COLO668 (cell line): ENCODE measurements at regions not wholly inside any gene's neighbourhood (a gene's known extent, or its start where the extent isn't known, plus 50 kb on each side); places are given as distances from the start of the nearest gene placed in this dataset.

Source experiments
- DNase-seq: peaks from one replicate; lab custom pipeline; 2025; ENCODE audit not compliant: unreplicated experiment; lab: John Stamatoyannopoulos, UW

DNA sequence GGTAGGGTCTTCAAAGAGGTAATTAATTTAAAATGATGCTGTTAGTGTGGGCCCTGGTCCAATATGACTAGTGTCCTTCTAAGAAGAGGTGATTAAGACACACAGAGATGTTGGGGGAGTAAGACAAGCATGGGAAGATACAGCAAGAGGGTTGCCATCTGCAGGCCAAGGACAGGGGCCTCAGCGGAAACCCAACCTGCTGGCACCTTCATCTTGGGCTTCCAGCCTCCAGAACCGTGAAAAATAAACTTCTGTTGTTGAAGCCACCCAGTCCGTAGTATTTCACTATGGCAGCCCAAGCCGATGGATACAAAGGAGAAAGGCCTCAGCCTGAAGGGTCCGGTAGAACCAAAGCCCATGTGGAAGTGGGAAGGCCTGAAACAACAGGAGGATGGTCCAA is 161.7 kb upstream of the UBE2E1 start:
- DNase-seq, result no peak

GRCh38 chr3:23644676-23645075 is 161.1 kb upstream of the UBE2E1 start:
- no peak for DNase-seq

DNA sequence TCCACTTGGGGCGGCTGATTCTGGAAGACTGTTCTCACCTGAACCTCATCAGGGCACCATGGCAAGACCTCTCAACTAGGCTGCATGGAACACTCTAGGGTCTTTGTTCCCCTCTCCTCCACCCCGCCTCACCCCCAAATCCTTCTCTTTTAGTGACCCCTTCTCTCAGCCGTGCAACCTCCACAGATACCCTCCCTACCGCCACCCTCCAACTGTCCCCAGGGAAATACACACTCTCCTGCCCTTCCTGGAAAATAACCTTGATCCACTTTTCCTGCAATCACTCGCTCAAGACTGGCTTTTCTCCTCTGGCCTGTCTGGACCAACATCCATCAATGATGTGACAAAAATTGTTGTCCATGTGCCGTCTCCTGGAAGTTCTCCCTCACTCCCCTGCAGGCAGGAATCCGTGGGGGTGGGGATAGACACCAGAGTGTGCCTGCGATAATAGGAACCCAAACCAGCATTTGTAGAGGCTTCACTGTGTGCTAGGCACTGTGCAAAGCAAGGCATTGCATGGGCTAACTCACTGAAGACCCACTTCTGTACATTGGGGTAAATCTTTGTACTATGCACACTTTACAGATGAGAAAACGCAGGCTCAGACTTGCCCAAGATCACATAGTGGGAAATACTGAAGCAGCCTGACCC is 160.1 kb upstream of the UBE2E1 start:
- no peak for DNase-seq

- no peak for DNase-seq
These were observed 159.4 kb upstream of the UBE2E1 start for GRCh38 chr3:23646184-23646920.

DNA sequence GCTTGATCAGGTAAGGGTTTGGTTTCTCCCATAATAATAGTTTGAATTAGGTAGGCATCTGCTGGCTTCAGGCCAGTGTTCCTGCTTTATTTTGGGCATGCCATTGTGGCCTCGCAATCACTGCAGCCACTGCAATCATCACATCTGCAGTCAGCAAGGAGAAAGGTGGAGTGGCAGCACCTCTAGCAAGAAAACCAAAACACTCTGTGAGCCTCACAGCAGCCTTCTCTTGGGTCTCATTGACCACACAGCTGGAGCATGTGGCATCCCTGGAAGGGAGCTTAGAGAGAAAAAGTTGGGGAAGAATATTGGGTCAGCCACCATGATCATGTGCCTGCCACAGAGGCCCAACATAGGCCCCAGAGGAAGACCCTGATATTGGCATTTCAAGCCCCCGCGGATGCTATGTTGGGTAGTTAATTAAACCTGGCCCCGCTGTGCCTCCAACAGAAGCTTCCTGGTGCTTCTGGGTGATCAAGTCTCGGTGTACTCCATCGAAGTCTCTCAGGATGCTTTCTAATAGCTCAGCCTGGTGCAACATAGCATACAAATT is 158.0 kb upstream of the UBE2E1 start:
- DNase-seq, result no peak

DNA sequence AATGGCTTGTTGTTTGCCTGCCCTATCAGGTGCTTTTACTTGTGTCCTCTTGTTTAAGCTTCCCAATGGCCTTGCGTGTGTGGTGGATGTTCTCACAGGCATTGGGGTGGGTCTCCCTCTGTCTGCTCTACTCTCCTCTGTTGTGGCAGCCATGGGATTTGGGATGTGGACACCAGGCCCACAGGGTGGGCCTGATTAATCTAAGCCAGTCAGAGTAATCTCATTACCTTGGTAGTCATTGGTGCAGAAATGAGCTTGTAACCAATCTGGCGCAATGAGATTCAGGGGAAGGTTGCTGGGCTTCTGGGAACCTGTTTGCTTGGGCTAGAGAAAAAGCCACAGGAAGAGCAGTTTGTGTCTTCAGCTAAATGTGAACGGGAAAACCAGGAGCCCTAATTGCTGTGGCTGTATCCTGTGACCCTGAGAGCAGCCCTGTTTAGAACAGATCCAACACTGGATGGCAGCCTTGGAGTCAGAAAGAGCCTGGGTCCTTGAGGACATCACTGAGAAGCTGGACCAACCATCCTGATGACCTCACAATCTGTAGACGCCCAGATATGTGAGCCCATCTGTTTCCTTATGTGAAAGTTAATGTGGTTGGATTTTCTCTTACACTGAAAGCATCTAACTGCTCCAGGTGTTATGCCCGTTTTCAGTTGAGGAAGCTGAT is 157.3 kb upstream of the UBE2E1 start:
- no peak for DNase-seq

- no peak for DNase-seq
These were observed 156.8 kb upstream of the UBE2E1 start for GRCh38 chr3:23648996-23649395.

DNA sequence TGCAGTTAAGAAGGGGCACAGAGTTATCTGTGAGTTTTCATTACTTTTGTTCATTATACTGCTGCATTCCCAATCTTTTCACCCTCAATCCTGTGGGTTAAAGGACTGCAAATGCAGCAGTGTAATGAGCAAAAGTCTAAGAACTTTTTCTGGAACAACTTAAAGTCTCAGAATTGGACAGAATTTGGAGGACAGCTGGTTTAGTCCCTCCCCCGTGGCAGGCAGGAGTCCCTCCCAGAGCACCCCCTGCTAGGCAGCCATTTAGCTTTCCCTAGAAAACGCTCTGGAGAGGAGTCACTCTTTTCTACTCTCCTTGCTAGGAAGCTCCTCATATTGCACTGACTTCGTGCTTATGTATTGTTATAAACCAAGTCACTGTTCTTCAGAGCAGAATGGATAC is 156.3 kb upstream of the UBE2E1 start:
- DNase-seq, result no peak

- DNase-seq, result no peak
These were observed 155.2 kb upstream of the UBE2E1 start for GRCh38 chr3:23650371-23651140.

GRCh38 chr3:23653647-23654525 is 151.9 kb upstream of the UBE2E1 start:
- DNase-seq, result no peak

DNA sequence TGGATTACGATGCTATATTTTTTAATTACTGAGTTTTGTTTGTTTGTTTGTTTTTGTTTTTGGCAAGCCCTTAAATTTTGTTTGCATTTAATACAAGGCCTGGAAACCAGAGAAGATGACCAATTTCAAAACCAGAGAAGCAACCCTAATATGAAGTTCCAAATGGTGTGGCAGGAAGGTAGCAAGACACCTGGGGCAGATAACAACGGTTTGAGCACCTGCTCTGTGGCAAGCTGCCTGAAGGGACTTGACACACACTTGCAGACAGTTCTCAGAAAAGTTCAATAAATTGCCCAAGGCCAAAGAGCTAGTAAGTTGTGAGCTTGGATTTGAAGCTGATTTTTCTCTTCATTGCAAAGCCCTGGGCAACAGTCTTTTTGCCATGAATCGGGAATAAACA is 151.2 kb upstream of the UBE2E1 start:
- DNase-seq, result no peak

GRCh38 chr3:23655749-23656148 is 150.0 kb upstream of the UBE2E1 start:
- DNase-seq, result no peak

DNA sequence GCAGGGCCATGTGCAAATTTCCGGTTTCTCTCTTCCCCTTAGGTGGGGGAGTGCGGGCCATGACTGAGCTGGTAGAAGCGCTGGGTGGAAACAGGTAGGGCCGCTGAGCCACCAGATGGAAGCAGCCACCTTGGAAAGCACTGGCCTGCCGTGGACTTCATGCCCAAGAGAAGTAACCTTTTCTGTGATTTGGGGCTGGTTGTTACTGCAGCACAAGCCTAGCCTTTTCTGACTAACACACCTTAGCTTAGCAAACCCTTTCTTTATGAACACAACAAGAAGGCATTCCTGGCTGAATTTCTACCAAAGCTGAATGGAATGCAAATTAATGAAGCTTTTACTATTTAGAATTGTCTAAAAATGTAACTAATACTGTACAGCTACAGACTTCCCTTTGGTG is 149.6 kb upstream of the UBE2E1 start:
- DNase-seq, result no peak

DNA sequence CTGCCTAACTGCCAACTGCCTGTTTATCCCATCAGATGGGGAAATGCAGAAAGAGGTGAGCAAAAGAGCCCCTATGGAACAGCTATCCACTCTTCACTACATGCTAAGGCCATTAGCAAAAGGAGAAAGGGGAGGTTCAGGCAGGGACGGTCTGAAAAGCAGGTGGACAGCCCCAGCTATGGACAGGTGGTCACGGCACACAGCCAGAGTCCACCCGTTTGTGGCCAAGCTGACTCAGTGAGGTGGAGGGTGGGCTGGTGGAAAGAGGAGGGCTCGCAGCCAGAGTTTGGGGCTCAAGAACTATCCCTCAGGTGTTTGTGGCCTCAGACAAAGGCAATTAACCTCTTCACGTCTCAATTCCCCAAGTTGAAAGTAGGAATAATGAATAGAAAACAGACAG is 148.9 kb upstream of the UBE2E1 start:
- no peak for DNase-seq

GRCh38 chr3:23657647-23658046 is 148.1 kb upstream of the UBE2E1 start:
- DNase-seq, result no peak

- DNase-seq, result no peak
These were observed 146.5 kb upstream of the UBE2E1 start for GRCh38 chr3:23659274-23659673.

DNA sequence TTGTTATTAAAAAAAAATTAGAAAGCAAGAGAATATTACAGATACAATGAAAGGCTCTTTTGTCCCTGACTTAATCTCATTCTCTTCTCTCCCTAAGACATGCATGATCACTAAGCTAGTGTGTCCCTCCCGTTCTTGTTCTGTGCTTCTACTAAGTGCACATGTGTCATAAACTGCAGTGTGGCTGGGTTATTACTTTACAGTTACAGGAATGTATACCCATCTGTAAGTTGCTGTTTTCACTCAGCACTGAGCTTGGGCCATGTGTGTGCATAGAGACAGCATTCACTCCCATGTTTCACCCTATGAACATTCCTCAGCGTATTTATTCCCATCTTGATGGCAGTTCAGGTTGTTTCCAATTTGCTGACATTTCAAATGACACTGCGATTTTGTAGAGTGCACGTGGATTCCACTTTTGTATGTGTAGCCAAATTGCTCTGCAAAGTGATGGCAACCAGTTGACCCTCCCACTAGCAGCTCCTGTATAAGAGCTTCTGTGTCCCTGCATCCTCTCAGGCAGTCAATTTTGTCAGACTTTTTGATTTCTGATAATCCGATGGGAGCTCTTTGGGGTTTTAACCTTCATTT is 145.8 kb upstream of the UBE2E1 start:
- DNase-seq, result no peak

- DNase-seq, result no peak
These were observed 143.6 kb upstream of the UBE2E1 start for GRCh38 chr3:23662079-23662617.

DNA sequence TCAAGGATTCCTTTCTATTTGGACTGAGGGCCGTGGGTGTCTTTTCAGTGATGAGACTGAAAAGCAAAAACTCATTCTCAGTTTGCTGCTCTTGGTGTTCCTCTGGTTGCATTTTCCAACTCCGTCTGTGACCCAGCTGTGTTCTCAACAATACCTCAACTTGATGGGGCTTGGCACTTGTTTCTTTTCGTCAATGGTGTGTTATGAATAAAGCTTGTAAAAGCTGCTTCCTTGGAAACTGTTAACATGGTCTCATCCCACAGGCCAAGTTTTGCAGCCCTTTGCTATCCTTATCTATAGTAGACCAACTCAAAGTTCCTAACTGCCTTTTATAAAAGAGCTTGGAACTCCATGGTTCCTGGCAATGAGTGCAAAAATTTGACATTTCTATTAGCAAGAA is 142.5 kb upstream of the UBE2E1 start:
- DNase-seq, result no peak
